HG03354 (cell line): ENCODE measurements at regions not wholly inside any gene's neighbourhood (a gene's known extent, or its start where the extent isn't known, plus 50 kb on each side); places are given as distances from the start of the nearest gene placed in this dataset.
"Not testable (repeated sequence)": the region's sequence is repeated elsewhere in the genome, so short reads cannot be mapped to it uniquely, and the experiment has no call there.

Source experiments
- ATAC-seq: cut with Tn5 transposase; IDR thresholded peaks from one replicate; pipeline ENCODE4 v1.9.1; 2021; ENCODE audit warnings: mild to moderate bottlenecking; ENCODE audit not compliant: unreplicated experiment, poor library complexity, severe bottlenecking

DNA sequence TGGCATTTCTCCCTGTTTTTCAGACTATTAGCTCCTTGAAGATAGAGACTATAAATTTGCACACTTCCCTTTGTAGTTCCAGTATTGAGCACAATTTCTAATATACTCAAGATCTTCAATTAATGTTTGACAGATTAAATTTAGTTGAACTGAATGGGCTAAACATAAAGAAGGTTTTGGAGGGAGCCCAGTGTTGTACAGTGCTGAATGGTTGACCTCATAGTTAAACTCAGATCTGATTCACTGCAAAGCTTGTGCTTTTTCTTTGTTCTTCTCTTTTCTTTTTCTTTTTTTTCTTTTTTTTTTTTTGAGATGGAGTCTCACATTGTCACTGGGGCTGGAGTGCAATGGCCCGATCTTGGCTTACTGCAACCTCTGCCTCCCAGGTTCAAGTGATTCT is 411.7 kb upstream of the ZNF462 start:
- no peak for ATAC-seq

DNA sequence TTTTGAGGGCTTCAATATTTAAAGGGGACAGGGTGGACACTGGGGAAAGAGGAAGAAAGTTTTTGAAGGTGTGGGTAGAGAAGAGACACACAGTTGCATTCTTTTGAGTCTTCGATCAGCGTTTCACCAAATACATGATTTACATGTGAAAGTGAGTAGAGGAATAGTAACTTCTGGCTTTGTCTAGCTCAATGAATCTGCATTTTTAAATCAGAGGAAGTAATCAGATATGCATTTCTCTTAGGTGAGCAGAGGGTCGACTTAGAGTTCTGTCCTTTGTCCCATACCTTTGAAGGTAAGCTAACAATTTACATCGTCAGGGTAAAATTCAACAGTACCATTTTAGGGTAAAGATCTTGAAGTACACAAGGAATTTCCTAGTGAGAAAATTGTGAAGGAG is 406.4 kb upstream of the ZNF462 start:
- ATAC-seq = no peak

DNA sequence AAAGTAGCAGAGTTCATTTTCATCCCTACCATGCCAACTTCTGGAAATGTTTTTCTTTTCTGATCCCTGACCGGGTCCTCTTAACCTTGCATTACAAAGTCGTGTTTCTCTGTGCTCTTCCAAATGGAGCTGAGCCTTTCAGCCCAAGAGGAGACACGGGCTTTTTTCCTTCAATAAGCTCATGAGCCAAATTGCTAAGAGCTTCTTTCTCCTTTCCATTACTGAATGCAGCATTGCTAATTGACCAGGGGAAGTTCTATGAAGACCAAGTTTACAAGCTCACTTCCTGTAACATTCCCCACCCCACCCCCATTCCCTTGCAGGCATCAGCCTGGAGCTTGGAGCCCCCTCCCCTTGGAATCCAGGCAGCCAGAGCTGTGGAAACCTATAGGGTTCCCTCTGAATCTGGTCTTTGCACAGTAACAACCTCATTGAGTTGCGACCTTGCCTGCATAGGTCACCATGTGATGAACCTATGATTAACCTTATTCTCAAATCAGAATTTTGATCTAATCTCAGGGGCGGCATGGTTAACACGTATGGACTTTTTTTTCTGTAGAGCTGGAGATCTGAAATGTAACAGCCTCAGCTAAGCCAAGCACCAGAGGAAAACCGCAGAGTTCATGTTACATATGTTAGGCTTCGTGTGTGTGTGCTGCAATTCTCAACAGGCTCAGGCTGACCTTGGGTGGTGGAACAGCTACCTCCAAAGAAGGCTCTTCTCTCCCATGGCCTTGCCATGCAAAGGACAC is 395.7 kb upstream of the ZNF462 start:
- ATAC-seq = no peak

DNA sequence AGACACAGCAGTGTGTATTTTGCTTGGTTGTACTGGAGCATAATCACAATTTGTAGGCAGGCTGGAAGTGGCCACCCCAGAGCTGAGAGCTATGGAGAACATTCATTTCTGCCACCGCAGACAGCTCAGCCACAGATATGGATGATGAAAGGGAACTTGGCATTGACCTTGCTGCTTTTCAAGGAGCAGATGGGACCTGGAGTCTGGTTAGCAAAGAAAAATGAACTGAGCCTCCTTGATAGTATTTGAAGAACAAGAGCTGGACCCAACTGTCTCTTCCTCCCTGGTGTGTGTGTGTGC is 395.2 kb upstream of the ZNF462 start:
- no peak for ATAC-seq

DNA sequence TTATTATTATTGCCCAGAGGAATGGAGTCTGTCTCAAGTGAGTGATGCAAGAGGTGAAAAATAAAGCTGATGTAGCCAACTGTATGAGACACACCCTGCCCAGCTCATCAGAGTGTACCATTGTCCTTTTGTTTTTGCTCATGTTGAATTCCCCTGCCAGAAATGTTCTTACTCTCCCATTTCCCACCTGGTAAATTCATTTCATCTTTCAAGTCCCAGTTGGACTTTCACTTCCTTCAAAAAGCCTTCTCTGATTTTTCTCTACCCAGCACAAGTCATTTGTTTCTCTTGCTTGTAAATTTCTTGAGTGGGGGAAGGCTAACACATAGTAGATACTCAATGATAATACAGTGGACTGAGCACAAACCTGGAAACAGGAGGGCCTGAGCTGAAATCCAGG is 394.5 kb upstream of the ZNF462 start:
- ATAC-seq = peak; percentile 76

DNA sequence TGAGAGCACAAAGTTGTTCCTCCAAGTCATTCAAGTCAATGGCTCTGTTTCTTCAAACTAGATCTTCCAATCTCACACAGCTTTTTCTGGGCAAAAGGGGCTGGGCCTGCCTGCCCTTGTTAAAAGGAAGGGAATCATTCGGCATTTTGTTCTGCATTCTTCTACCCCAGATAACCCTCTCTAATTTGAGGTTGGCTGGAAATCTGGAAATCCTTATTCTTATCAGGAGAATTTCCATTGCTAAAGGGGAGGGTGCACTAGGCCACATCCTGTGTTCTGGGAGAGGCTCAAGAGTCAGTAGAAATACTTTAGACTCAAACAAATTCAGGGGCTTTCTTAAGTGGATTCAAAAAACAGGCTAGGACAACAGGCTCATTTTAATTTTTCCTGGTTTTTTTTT is 384.7 kb upstream of the ZNF462 start:
- ATAC-seq = no peak

DNA sequence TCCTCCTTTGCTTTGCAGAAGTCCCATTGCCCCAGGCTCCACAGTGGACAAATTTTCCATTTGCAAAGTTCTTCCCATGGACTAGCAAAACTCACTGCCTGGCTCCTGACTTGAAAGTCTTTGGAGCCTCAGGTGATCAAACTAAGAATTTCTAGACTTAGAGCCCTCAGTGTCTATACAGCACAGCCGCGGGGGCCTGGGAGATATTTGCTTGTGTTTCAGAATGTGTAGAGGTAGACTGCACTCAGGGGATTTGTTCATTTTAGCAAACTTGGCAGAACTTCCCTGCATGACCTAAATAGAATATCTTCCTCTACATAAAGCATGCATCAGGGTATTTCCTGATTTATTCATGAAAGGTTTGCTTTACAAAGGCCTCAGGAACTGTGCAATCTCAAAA is 384.2 kb upstream of the ZNF462 start:
- ATAC-seq = no peak

DNA sequence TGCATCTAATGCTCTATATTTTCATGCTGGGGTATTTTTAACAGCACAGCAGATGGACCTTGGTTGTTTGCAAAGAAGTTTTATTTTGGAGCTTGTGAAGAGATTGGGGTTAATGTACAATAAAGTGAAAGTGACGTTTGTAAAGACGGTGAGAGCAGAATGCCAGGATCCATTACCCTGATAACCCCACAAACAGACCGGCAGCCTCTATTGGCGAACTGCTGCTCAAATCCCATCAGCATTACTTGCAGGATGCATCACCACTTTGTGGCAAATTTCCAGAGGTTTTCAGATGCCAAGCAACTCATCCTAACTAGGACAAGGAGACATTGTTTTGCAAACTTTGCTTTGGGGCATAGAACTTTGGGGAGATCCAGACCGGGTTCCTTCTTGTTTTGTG is 383.3 kb upstream of the ZNF462 start:
- no peak for ATAC-seq

DNA sequence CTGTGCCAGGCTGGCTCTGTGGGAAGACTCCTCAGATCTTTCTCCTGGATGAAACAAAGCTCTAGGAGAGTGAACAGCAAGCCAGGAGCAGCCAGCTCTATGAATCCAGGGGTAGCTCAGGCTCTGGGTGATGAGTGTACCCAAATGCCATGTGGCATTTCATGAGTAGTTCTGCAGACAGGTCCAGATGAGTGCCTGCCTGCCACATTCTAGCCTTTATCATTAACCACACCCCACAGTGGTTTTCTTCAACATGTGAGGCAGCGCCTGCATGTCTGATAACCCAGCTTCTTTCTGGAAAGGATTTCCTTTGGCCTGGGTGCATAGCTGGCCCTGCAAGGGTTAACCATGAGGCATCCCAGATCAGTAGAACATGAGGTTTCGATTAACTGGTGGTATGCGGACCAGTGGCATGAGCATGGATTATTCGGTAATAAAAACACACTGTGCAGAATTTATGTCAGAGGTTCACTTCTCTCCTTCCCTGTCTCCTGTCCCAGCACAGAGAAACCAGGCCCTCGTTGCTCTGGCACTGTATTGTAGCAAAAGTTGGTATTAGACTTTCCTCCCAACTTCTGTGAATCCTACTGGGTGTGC is 381.9 kb upstream of the ZNF462 start:
- ATAC-seq = no peak

DNA sequence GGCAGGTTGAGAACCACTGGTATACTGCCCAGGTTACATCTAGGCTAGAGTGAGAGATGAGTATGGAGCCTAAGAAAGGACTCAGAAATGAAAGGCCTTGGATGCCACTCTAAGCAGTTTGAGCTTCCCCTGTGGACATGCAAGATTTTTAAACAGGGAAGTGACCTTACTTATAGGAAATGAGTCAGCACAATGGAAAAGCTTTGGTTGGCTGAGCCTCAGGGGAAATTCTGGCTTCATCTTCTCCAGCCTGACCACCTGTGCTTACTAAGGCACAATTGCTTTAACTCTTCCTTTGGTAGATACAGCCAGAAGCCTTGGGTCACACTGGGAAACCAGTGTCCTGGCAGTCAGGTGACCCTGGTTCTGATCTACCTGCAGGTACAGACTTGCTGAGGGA is 380.2 kb upstream of the ZNF462 start:
- ATAC-seq = peak; percentile 68

DNA sequence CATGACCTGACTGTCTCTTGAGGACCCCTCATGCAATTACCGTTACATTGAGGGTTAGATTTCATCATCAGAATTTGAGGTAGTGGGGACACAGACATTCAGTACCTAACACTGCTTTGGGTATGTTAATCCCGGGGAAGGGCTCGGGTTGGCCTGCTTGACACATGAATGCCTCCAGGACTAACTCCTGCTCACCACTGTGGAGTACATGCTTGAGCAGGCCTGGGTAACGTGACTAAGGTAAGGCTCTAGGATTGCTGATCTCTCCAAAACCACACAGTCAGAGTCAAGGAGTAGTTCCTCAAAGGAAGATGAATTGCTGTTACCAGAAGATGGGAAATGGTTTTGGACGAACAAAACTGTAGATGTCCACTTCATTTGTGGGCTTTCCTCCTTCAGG is 376.3 kb upstream of the ZNF462 start:
- no peak for ATAC-seq

DNA sequence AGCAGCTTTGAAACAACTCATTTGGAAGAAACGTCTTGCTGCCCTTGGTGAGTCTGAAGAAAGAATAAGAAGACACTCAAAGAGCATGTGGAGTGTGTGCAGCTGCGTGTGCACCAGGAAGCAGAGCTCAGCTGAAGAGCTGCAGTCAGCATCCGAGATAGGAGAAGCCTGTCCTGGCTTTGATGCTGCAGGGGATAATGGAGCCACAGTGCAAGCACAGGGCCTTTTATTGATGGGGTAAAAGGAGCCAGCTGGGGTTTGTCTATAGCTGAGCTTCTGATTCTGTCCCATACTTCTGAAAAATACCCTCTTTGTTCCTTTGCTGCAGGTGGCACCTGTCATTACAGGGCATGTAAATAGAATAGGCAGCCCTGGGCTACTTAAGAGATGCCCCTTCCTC is 375.7 kb upstream of the ZNF462 start:
- ATAC-seq = no peak

DNA sequence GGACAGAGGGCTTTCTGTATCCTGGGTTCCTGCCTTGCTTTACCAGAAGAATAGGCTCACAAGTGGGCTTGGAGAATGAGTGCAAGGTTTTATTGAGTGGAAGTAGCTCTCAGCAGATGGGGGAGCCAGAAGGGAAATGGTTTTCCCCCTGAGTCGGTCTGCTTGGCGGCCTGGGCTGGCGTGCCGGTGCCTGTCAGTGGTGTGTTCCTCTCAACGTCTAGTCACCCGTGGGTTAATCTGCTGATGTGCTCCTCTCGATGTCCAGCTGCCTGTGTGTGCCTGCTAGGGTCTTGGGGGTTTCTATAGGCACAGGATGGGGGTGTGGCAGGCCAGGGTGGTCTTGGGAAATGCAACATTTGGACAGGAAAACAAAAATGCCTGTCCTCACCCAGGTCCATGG is 370.8 kb upstream of the ZNF462 start:
- ATAC-seq = not testable (repeated sequence)

DNA sequence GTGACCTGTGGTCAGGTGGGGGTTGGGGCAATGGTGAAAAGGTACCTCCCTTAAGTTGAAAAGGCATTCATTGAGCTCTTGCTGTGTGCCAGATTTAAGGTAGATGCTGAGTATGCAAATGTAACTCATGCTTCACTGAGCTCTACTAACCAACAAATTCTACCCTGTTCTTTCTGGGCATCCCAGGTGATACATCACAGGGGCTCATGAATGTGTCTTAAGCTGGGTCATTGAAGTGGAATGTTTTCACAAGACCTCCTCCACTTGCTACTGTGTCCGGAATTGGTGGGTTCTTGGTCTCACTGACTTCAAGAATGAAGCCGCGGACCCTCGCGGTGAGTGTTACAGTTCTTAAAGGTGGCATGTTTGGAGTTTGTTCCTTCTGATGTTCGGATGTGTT is 362.8 kb upstream of the ZNF462 start:
- ATAC-seq = no peak

DNA sequence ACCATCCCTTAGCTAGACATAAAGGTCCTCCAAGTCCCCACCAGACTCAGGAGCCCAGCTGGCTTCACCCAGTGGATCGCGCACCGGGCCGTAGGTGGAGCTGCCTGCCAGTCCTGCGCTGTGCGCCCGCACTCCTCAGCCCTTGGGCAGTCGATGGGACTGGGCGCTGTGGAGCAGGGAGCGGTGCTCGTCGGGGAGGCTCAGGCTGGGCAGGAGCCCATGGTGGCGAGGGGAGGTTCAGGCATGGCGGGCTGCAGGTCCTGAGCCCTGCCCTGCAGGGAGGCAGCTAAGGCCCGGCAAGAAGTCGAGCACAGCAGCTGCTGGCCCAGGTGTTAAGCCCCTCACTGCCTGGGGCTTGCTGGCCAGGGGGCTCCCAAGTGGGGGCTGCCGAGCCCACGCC is 361.8 kb upstream of the ZNF462 start:
- ATAC-seq = not testable (repeated sequence)

DNA sequence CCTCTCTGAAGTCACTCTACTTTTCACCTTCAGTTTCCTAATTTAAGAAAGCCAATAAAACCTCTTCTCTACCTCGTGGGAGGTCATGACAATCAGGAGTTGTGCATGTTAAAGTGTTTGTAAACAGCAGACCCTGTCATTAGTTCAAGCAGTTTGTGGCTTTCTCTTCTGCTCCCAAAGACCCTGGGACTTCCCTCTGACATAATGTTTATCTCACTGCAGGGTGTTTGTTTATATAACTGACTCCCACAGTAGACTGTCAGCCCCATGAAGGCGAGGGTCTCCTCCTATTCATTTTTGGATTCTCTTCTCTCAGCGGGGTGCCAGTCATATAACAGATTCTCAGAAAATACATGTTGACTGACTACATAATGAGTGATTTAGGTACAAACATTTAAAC is 360.0 kb upstream of the ZNF462 start:
- ATAC-seq = no peak

DNA sequence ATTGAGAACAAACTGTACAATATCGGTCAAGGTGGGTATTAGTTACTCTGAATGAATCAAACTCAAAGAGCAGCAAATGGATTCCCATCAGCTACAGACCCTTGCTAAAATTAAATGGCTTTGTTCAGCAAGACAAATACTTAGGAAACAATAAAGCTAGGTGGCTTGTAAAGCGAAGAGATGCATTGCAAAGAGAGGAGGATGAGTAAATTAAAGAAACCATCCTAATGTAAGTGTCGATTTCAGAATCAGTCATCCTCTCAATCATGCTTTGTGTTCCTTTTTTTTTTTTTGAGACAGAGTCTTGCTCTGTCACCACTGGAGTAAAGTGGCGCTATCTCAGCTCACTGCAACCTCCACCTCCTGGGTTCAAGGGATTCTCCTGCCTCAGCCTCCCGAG is 359.2 kb upstream of the ZNF462 start:
- ATAC-seq = no peak

DNA sequence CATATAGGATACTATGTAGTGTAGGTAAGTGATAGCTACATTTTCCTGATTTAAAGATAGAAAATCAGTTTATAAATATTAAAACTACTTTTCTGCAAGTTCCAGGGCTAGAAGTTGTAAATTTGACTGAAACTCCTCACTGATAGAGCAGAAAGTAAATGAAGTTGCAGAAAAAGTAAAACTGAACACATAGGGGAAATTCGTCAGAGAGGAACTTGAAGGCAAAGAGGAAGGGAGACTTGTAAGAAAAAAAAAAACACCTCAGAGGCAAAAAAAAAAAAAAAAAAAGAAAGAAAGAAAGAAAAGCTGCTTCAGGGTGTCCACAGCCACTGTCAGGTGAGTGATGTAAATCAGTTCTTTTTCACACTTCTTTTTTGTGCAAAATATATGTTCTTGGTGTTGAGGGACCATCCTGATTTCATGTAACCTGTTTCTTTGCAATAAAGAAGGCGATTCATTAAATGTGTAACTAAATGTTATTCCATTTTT is 336.2 kb upstream of the ZNF462 start:
- no peak for ATAC-seq

DNA sequence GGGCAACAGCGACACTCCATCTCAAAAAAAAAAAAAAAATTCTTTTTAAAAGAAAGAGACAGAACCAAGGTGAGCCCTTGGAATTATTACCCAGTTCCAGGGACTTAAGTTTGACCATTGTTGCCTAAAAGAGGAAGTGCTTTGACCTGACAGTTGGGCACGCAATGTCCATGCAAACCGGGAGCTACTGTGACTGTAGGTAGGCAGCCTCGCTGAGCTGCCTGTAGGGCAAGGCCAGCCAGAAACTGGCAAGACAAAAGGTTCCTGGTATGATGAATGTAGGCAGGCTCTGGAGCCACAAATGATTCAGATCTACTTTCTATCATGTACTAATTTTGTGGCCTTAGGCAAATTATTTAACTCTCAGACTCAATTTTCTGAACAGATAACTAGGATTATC is 334.8 kb upstream of the ZNF462 start:
- ATAC-seq = no peak

DNA sequence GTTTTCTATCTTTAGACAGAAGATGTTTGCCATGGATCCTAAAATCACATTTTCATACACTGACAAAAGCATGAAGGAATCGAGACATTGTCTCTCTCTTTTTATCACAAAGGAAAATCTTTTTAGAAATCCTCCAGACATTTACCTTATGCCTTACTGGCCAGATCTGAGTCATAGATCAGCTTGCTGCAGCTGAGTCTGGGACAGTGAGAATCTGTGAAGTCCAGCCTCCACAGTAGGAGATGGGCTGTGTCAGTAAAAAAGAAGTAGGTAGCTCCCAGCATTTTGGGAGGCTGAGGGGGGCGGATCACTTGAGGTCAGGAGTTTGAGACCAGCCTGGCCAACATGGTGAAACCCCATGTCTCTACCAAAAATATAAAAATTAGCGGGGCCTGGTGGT is 333.4 kb upstream of the ZNF462 start:
- no peak for ATAC-seq

DNA sequence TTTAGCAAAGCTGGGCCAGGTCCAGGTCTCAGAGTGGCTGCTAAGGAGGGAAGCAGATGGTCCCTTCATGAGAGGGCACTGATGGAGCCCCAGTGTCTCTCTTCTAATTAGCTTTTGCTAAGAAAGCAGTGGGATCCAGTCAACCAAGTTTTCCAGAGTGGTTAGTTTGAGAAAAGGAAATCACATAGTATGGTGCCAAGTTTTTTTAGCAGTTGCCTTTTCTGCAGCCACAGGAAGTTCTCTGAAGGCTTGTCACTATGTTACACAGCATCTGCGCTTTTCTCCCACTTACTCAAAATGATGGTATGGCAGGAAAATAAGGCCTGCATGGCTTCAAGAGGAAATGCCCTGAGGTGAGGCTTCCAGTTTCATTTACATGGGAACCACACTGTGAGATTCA is 331.5 kb upstream of the ZNF462 start:
- ATAC-seq = no peak
